ENCODE measurements at regions not wholly inside any gene's neighbourhood (a gene's known extent, or its start where the extent isn't known, plus 50 kb on each side); places are given as distances from the start of the nearest gene placed in this dataset.

DNA sequence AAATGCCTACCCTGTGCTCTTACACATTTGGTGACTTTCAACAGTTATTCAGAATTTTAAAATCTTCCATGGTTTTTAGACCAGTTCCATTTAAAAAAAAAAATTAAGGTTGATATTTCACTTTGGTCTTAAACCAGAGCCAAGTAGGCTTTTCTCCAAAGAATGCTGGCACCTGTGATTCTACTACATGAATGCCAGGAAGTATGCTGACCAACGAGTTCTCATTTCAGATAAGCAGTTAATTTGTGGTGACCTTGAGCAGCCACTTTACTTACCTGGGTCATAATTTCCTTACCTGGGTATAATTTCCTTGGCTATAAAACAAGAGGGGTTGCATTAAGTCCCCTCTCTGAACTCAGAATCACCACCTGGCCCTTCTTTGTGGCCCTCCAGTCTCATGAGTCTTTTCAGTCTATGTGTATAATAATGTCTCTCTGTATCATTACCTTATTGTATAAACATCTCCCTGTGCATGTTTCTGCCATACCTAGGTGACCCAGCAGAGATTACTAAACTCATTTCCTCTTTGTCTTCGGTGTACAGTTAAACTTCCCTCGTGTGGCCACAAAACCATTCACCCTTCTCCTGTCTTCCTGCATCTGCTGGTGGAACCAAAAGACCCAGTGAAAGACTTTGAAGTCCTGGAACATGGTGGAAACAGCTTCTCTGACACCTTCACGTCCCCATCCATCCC is 139.1 kb upstream of the DPT start:
- no peaks in the 10 kb centered on the region for H3K9me3 ChIP-seq
- H3K27ac ChIP-seq = no peak overlapping the region
- intact Hi-C loops (cut with DNase I) = no loop called here
- no peaks in the 10 kb centered on the region for H3K27me3 ChIP-seq
- TF ChIP-seq, protein P1, sequence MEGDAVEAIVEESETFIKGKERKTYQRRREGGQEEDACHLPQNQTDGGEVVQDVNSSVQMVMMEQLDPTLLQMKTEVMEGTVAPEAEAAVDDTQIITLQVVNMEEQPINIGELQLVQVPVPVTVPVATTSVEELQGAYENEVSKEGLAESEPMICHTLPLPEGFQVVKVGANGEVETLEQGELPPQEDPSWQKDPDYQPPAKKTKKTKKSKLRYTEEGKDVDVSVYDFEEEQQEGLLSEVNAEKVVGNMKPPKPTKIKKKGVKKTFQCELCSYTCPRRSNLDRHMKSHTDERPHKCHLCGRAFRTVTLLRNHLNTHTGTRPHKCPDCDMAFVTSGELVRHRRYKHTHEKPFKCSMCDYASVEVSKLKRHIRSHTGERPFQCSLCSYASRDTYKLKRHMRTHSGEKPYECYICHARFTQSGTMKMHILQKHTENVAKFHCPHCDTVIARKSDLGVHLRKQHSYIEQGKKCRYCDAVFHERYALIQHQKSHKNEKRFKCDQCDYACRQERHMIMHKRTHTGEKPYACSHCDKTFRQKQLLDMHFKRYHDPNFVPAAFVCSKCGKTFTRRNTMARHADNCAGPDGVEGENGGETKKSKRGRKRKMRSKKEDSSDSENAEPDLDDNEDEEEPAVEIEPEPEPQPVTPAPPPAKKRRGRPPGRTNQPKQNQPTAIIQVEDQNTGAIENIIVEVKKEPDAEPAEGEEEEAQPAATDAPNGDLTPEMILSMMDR (IDR thresholded peaks at IDR 0.05) = no peak
- TF ChIP-seq POLR2A (IDR thresholded peaks at IDR 0.05) (no peak), POLR2AphosphoS5 (IDR thresholded peaks at IDR 0.05; ENCODE audit: insufficient read depth in 1 of 2, low read depth in 1 of 2) (no peak)
- no peaks in the 10 kb centered on the region for H3K36me3 ChIP-seq
- no peak overlapping the region for H3K4me3 ChIP-seq
- DNase-seq (ENCODE audit: extremely low spot score in 2 of 2) = no peak
- peaks cover 11% of the 10 kb centered on the region for H3K4me1 ChIP-seq

DNA sequence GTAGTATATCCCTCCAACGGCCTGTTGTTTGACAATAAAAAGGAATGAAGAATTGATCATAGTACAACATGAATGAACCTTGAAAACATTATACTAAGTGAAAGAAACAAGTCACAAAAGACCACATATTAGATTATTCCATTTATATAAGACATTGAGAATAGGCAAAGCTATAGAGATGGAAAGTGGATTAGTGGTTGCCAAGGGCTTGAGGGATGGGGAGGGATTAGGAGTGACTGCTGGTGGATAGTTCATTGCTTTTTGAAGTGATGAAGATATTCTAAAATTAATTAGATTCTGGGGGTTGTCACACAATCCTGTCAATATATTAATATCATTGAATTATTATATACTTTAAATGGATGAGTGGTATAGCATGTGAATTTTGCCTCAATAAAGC is 142.5 kb upstream of the DPT start:
- Histone ChIP-seq H3K36me3 (no peaks in the 10 kb centered on the region), H3K9me3 (no peaks in the 10 kb centered on the region), H3K4me3 (no peak overlapping the region), H3K4me1 (no peaks in the 10 kb centered on the region), H3K27me3 (no peaks in the 10 kb centered on the region), H3K27ac (no peak overlapping the region)
- intact Hi-C loops (cut with DNase I) = no loop called here
- DNase-seq (ENCODE audit: extremely low spot score in 2 of 2) = no peak
- TF ChIP-seq POLR2AphosphoS5 (IDR thresholded peaks at IDR 0.05; ENCODE audit: insufficient read depth in 1 of 2, low read depth in 1 of 2) = no peak
- TF ChIP-seq, protein P1 (IDR thresholded peaks at IDR 0.05) = no peak
- no peak for TF ChIP-seq POLR2A (IDR thresholded peaks at IDR 0.05)

DNA sequence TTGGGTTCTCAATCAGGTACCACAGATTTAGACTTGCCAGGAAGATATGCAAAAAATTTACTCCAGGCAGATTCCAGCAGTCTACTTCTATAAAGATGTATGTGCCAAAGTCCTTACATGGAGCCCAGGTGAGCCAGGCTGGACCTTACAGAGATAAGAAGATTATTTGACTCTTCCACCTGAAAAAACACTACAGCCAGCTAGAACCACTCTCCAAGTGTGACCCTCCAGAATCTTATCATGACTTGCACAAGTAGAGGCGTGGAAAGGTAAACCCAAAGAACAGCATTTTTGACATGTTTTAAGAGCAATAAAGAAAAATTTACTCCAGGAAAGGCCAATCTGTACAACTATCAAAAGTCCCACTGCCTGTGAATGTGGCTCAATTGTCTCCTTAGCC is 146.8 kb upstream of the DPT start:
- no peaks in the 10 kb centered on the region for H3K27me3 ChIP-seq
- TF ChIP-seq, protein P1 (IDR thresholded peaks at IDR 0.05) = no peak
- no peak overlapping the region for H3K4me3 ChIP-seq
- H3K36me3 ChIP-seq = no peaks in the 10 kb centered on the region
- H3K27ac ChIP-seq = no peak overlapping the region
- DNase-seq (ENCODE audit: extremely low spot score in 2 of 2) = no peak
- peaks cover 12% of the 10 kb centered on the region for H3K4me1 ChIP-seq
- H3K9me3 ChIP-seq = no peaks in the 10 kb centered on the region
- intact Hi-C loops (cut with DNase I) = no loop called here

DNA sequence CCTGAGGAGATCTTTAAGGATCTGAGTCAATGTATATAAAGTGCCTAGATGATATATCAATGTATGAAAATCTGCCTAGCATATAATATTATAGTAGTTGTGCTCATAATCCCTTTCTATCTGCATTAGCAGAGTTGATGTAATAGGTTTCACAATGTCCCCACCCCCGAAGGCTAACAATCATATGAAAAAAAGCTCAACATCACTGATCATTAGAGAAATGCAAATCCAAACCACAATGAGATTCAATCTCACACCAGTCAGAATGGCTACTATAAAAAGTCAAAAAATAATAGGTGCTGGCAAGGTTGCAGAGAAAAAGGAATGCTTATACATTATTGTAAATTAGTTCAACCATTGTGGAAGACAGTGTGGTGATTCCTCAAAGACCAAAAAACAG is 147.8 kb upstream of the DPT start:
- no peaks in the 10 kb centered on the region for H3K9me3 ChIP-seq
- no peaks in the 10 kb centered on the region for H3K36me3 ChIP-seq
- no peak for DNase-seq (ENCODE audit: extremely low spot score in 2 of 2)
- no peaks in the 10 kb centered on the region for H3K27me3 ChIP-seq
- intact Hi-C loops (cut with DNase I) = no loop called here
- TF ChIP-seq POLR2AphosphoS5 (IDR thresholded peaks at IDR 0.05; ENCODE audit: insufficient read depth in 1 of 2, low read depth in 1 of 2) = no peak
- no peak for TF ChIP-seq POLR2A (IDR thresholded peaks at IDR 0.05)
- TF ChIP-seq, protein P1 (IDR thresholded peaks at IDR 0.05) = no peak
- no peak overlapping the region for H3K4me3 ChIP-seq
- no peak overlapping the region for H3K27ac ChIP-seq
- H3K4me1 ChIP-seq = peaks cover 16% of the 10 kb centered on the region

DNA sequence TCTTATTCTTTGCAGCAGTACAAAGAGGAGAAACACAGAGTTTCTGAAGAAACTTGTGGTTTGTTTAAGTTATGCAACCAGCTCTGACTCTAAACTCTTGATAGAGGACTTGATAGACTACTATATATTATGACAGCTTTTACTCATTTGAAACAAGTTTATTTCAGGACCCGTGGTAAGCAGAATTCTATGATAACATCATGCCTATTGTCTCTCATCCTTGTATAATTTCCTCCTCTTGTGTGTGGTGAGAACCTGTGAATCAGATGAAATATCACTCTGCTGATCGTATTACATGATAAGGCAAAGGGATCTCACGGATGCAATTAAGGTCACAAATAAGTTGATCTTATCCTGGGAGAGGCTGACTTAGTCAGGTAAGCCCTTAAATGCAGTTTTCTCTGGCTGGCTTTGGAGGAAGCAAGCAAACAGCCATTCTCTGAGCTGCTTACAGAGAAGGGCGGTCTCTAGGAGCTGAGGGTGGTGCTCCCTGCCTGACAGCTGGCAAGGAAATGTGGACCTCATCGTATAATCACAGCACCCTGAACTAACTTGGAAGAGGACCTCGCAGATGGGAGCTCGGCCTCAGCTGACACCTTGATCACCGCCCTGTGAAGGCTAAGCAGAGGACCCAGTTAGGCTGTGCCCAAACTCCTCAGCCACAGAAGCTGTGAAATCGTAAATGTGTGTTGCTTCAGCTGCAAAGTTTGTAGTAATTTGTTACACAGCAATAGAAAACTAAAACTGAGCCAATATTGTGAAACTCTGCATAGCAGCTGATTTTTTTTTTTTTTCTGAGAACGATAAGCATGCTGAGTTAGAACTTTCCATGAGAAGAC is 151.1 kb upstream of the DPT start:
- no peak overlapping the region for H3K27ac ChIP-seq
- H3K9me3 ChIP-seq = no peaks in the 10 kb centered on the region
- H3K4me1 ChIP-seq = peaks cover 16% of the 10 kb centered on the region
- H3K4me3 ChIP-seq = peak overlapping the region in 1 of 2 donors; percentile 15
- no peaks in the 10 kb centered on the region for H3K36me3 ChIP-seq
- peak; percentile 22 to 36 for TF ChIP-seq POLR2AphosphoS5 (IDR thresholded peaks at IDR 0.05; ENCODE audit: insufficient read depth in 1 of 2, low read depth in 1 of 2)
- TF ChIP-seq, protein P1 (IDR thresholded peaks at IDR 0.05) = no peak
- H3K27me3 ChIP-seq = no peaks in the 10 kb centered on the region
- intact Hi-C loops (cut with DNase I) = no loop called here
- DNase-seq (ENCODE audit: extremely low spot score in 2 of 2) = peak in 1 of 2 donors; percentile 87
